ENCODE measurements at regions not wholly inside any gene's neighbourhood (a gene's known extent, or its start where the extent isn't known, plus 50 kb on each side); places are given as distances from the start of the nearest gene placed in this dataset.

GRCh38 chr7:17239683-17240521, 58.5 kb upstream of the AHR start:
- H4K91ac ChIP-seq (replicated peaks; ENCODE audit: insufficient read length, low read length), result no peak overlapping the region
- H2BK5ac ChIP-seq (ENCODE audit: low read depth, low read length), result no peak overlapping the region
- H2BK15ac ChIP-seq (ENCODE audit: low read length), result no peak overlapping the region
- no peaks in the 10 kb centered on the region for H4K20me1 ChIP-seq (replicated peaks in 1 of 2; ENCODE audit: control insufficient read depth in 1 of 2, insufficient read depth in 2 of 2, low read length in 2 of 2)
- H3K9ac ChIP-seq (replicated peaks in 1 of 4; ENCODE audit: extremely low read depth in 1 of 4, low read depth in 3 of 4, low read length in 3 of 4), result no peak overlapping the region
- H3K23ac ChIP-seq (ENCODE audit: insufficient read length), result no peak overlapping the region
- H3K4ac ChIP-seq (replicated peaks; ENCODE audit: insufficient read length, low read depth, low read length), result no peak overlapping the region
- no peak overlapping the region for H3K56ac ChIP-seq (replicated peaks; ENCODE audit: insufficient read length, low read depth, low read length)
- H3K9me3 ChIP-seq (ENCODE audit: insufficient read depth in 2 of 2, low read depth in 1 of 2, low read length in 1 of 2), result no peaks in the 10 kb centered on the region
- DNase-seq (ENCODE audit: low read depth in 1 of 2, low spot score in 2 of 2) (no peak), FAIRE-seq (no peak)
- no peak overlapping the region for H2BK20ac ChIP-seq (ENCODE audit: low read length)
- no peak overlapping the region for H4K8ac ChIP-seq (ENCODE audit: extremely low read depth, insufficient read depth, low read length)
- H3K27ac ChIP-seq (ENCODE audit: low read depth, low read length), result no peak overlapping the region
- no peaks in the 10 kb centered on the region for H3K79me2 ChIP-seq (ENCODE audit: control insufficient read depth in 1 of 2, insufficient read depth in 2 of 2, low read length in 2 of 2)
- no peaks in the 10 kb centered on the region for H3K36me3 ChIP-seq (ENCODE audit: control insufficient read depth in 2 of 4, insufficient read depth in 4 of 4, low read length in 3 of 4)
- H3K79me1 ChIP-seq (ENCODE audit: low read depth, low read length), result no peaks in the 10 kb centered on the region
- no peak overlapping the region for H3K4me2 ChIP-seq (ENCODE audit: insufficient read depth in 1 of 2, low read depth in 2 of 2, low read length in 2 of 2)
- H4K5ac ChIP-seq (ENCODE audit: insufficient read length, low read depth, low read length), result no peak overlapping the region
- CTCF ChIA-PET (ENCODE audit: partially characterized antibody), result no interaction called here
- H2AK5ac ChIP-seq (ENCODE audit: low read depth, low read length), result no peak overlapping the region
- no peak overlapping the region for H3K4me3 ChIP-seq (ENCODE audit: extremely low read depth in 1 of 4, insufficient read depth in 2 of 4, low read depth in 3 of 4, low read length in 4 of 4)
- no peak overlapping the region for H2BK120ac ChIP-seq (replicated peaks; ENCODE audit: low read depth, low read length)
- H2AFZ ChIP-seq (ENCODE audit: low read length), result no peak overlapping the region
- H3K23me2 ChIP-seq (ENCODE audit: low read depth, low read length), result no peaks in the 10 kb centered on the region
- POLR2A ChIA-PET (ENCODE audit: partially characterized antibody), result no interaction called here
- H3K18ac ChIP-seq (ENCODE audit: extremely low read depth, low read length), result no peak overlapping the region
- no peak overlapping the region for H3K14ac ChIP-seq (ENCODE audit: insufficient read length)
- H2BK12ac ChIP-seq (ENCODE audit: low read depth, low read length), result no peak overlapping the region
- no peaks in the 10 kb centered on the region for H3K27me3 ChIP-seq (replicated peaks in 1 of 4; ENCODE audit: control insufficient read depth in 3 of 4, extremely low read depth in 1 of 4, insufficient read depth in 3 of 4, low read length in 3 of 4)
- no peaks in the 10 kb centered on the region for H3K4me1 ChIP-seq (replicated peaks in 1 of 4; ENCODE audit: control insufficient read depth in 3 of 4, insufficient read depth in 4 of 4, low read length in 3 of 4)
- 84% methylated on average over 7 of the region's 7 CpGs; no CpG with 5 or more reads in 1 of the 2 experiments for WGBS, 2 experiments (ENCODE audit: extremely low coverage in 1 of 2, insufficient coverage in 1 of 2, insufficient read length in 1 of 2, insufficient replicate concordance in 2 of 2, low coverage in 1 of 2, low lambda C conversion rate in 2 of 2, missing lambda C conversion rate in 1 of 2)
- TF ChIP-seq CREB1 (IDR thresholded peaks at IDR 0.05), result no peak
- no peak for TF ChIP-seq NANOG (IDR thresholded peaks at IDR 0.05; ENCODE audit: insufficient read depth, low read depth, low read length, poor library complexity, severe bottlenecking)
- no peak for TF ChIP-seq SP1 (IDR thresholded peaks at IDR 0.05; ENCODE audit: low read depth, low read length)
- no peak for TF ChIP-seq BCL11A (IDR thresholded peaks at IDR 0.05; ENCODE audit: low read depth in 2 of 2, low read length in 2 of 2)
